Duodenal mucosa (tissue), 2 donors: ENCODE measurements at regions not wholly inside any gene's neighbourhood (a gene's known extent, or its start where the extent isn't known, plus 50 kb on each side); places are given as distances from the start of the nearest gene placed in this dataset.

Experiments used
- H3K27ac ChIP-seq: one replicate; pipeline ENCODE4 v1.7.0; 2013; ENCODE audit warnings: low read depth, low read length
- H3K27me3 ChIP-seq, 2 donors: one replicate each; pipeline ENCODE4 v1.7.0; 2013; ENCODE audit warnings: low read length in 2 of 2, control low read depth in 1 of 2; ENCODE audit not compliant: insufficient read depth in 2 of 2, control insufficient read depth in 1 of 2
- H3K36me3 ChIP-seq, 2 donors: one replicate each; pipeline ENCODE4 v1.7.0; 2013; ENCODE audit warnings: low read length in 2 of 2, control low read depth in 1 of 2; ENCODE audit not compliant: insufficient read depth in 2 of 2, control insufficient read depth in 1 of 2
- H3K4me1 ChIP-seq, 2 donors: one replicate each; pipeline ENCODE4 v1.7.0; 2013; ENCODE audit warnings: low read length in 2 of 2, control low read depth in 1 of 2; ENCODE audit not compliant: insufficient read depth in 2 of 2, control insufficient read depth in 1 of 2
- H3K4me3 ChIP-seq, 2 donors: one replicate each; pipeline ENCODE4 v1.7.0; 2013; ENCODE audit warnings: low read length in 2 of 2, low read depth in 1 of 2
- H3K9ac ChIP-seq, 2 donors: one replicate each; pipeline ENCODE4 v1.7.0; 2013; ENCODE audit warnings: low read length in 2 of 2, low read depth in 1 of 2
- H3K9me3 ChIP-seq, 2 donors: one replicate each; pipeline ENCODE4 v1.7.0; 2013; ENCODE audit warnings: low read length in 2 of 2, control low read depth in 1 of 2; ENCODE audit not compliant: control insufficient read depth in 1 of 2

DNA sequence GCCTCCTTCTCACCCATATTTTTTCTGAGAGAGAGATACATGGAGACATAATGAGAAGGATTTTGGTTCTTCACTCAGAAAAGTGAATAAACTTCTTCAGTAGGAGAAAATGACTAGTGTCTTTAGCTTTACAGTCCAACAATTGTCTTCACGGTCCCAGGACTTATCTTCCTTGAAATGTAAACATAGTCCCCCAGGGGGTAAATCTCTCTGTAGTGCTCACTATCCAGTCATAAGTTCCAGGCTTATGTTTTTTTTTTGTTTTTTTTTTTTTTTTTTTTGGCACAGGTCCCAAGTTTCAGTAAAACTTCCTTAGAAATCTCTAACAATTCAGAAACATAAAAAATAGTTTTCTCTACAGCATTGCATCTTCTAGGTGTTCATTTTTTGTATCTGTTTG lies 890.2 kb upstream of the B3GALT2 start:
- no peak overlapping the region for H3K9ac ChIP-seq
- H3K36me3 ChIP-seq = no peaks in the 10 kb centered on the region
- H3K9me3 ChIP-seq = no peaks in the 10 kb centered on the region
- H3K27ac ChIP-seq = no peak overlapping the region
- no peak overlapping the region for H3K4me3 ChIP-seq
- no peaks in the 10 kb centered on the region for H3K4me1 ChIP-seq
- H3K27me3 ChIP-seq = no peaks in the 10 kb centered on the region

DNA sequence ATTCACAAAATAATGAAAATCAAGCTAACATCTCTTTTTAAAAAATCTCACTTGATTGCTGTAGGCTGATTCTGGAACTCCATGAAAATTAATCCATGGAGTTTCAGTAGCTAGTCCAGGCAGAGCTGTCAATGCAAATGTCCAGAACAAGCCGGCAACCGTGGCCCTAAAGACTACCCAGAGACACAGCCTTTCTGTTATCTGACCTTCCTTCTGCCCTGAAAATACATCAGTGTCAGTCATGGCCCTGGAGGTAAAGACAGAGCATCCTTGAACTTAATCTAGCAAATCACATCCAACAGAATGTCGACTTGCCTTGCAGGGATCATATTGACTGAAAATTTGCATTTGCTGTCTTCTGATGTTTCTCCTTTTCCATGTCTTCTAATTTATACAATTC lies 887.4 kb upstream of the B3GALT2 start:
- no peak overlapping the region for H3K27ac ChIP-seq
- no peaks in the 10 kb centered on the region for H3K4me1 ChIP-seq
- no peaks in the 10 kb centered on the region for H3K27me3 ChIP-seq
- H3K4me3 ChIP-seq = no peak overlapping the region
- no peak overlapping the region for H3K9ac ChIP-seq
- no peaks in the 10 kb centered on the region for H3K36me3 ChIP-seq
- H3K9me3 ChIP-seq = no peaks in the 10 kb centered on the region

DNA sequence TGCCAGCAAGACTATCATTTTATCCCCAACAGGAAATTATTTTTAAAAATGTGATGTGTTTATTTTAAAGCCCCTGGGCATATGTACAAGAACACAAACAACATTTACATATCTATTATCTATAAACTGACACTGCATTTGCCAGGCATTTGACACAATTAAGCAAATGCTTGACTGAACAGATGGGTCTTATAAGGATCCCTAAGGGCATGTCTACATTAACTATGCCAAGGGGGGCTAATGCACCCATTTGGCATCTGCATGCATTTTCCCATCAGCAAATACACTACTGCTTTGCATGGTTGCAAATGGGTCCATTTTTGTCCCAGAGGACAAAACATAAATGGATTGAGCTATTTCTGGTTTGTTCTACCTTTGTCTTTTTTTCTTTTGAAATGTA lies 884.8 kb upstream of the B3GALT2 start:
- H3K9ac ChIP-seq = no peak overlapping the region
- no peak overlapping the region for H3K27ac ChIP-seq
- no peaks in the 10 kb centered on the region for H3K9me3 ChIP-seq
- no peaks in the 10 kb centered on the region for H3K27me3 ChIP-seq
- no peaks in the 10 kb centered on the region for H3K4me1 ChIP-seq
- H3K36me3 ChIP-seq = no peaks in the 10 kb centered on the region
- H3K4me3 ChIP-seq = no peak overlapping the region

DNA sequence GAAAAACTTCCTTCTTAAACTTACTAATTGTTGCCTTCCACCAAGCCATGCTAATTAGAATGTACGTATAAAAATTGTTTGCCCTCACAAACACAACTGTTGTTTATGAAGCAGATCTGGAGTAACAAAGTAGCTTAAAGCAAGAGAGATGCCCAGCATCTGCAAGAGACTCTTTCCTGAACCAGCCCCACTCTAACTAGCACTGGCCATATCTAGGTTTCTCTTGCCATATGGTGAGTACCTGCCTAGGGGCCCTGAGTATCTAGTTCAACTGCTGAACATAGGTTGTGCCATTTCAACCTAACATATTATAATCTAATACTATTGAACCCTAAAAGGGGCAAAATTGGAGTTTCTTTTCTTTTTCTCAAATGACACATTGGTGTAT lies 883.4 kb upstream of the B3GALT2 start:
- H3K4me3 ChIP-seq = no peak overlapping the region
- H3K9ac ChIP-seq = no peak overlapping the region
- H3K9me3 ChIP-seq = no peaks in the 10 kb centered on the region
- H3K36me3 ChIP-seq = no peaks in the 10 kb centered on the region
- no peaks in the 10 kb centered on the region for H3K27me3 ChIP-seq
- H3K4me1 ChIP-seq = no peaks in the 10 kb centered on the region
- no peak overlapping the region for H3K27ac ChIP-seq

DNA sequence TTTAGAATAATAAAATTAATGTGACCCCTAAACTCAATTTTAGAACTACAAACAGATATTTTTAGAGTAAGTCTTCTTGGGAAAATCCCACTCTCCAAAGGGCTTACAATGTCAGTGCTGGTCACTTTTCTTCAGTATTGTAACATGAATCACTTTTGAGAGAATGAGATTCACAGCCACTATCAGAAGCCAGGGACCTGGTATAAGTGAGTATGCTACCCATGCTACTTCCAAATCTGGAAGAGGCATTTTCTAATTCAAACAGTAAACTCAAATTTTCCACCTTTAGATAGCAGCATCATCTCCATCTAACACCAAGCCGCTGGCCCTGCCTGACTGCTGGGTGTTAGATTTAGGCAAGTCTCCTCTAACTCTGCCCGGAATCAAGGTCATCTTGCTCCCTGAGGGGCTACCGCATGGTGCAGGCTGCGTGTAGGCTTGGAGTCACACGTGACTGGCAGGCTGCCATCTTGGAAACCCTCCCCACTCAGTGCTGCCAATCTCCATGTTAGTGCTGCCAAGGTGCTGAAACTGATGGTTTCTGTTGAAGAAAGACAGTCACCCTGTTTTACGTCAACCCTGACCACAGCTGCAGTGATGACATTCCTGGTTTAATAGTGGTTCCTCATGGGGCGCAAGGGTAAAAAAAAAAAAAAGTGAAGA lies 882.9 kb upstream of the B3GALT2 start:
- no peaks in the 10 kb centered on the region for H3K4me1 ChIP-seq
- no peaks in the 10 kb centered on the region for H3K9me3 ChIP-seq
- no peak overlapping the region for H3K27ac ChIP-seq
- no peak overlapping the region for H3K9ac ChIP-seq
- H3K27me3 ChIP-seq = no peaks in the 10 kb centered on the region
- no peak overlapping the region for H3K4me3 ChIP-seq
- no peaks in the 10 kb centered on the region for H3K36me3 ChIP-seq

DNA sequence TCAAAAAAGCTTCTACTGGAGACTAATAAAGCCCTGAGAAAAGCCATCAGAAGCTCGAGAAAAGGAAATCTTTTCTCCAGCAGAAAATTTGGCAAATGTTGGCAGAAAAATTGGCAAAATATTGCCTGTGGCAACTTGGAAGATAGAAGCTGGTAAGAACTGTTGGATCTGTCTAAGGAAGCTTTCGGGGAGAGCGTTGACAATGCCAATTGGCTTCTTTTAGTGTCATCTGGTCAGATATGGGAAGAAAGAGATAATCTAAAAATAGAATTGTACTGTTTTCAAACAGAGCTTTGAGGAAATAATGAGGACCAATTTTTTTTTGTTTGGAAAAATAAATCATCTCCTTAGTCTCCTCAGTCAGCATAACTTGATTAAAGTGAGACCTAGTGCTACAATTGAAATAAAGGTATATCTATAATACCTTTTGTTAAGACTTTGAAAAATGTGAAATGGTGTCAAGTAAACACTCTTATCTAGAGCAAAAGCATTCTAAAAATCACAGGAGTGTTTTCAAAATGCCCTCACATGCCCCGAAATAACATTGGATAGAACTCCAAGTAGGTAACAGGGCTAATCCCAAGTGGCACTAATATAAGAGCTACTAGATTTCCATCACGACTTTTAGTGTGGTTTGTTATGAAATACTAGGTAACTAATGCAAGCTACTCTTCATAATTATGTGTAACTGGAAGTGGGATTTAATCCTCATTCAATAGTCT lies 882.2 kb upstream of the B3GALT2 start:
- H3K9me3 ChIP-seq = no peaks in the 10 kb centered on the region
- H3K4me1 ChIP-seq = no peaks in the 10 kb centered on the region
- H3K27ac ChIP-seq = no peak overlapping the region
- H3K9ac ChIP-seq = no peak overlapping the region
- no peak overlapping the region for H3K4me3 ChIP-seq
- no peaks in the 10 kb centered on the region for H3K27me3 ChIP-seq
- no peaks in the 10 kb centered on the region for H3K36me3 ChIP-seq

DNA sequence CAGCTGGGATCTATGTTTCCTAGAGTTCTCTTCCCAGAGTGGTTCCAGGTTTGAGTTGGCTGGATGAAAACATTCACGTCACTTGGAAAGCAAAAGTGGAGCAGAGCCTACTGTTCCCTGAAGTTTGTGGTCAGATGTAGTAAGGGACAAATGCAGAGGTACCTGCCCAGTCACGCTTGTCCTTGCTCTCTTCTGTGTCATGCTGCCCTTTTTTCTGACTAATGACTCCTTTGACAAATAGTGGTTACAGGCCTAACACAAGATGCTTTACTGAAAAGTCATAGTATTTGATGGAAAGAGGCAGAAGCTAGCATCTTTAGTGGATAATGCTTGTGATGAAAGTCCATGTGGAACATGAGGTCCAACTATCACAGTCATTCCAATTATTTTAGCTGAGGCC lies 881.4 kb upstream of the B3GALT2 start:
- H3K36me3 ChIP-seq = no peaks in the 10 kb centered on the region
- H3K27me3 ChIP-seq = no peaks in the 10 kb centered on the region
- H3K4me1 ChIP-seq = no peaks in the 10 kb centered on the region
- no peak overlapping the region for H3K9ac ChIP-seq
- no peak overlapping the region for H3K4me3 ChIP-seq
- H3K27ac ChIP-seq = no peak overlapping the region
- H3K9me3 ChIP-seq = no peaks in the 10 kb centered on the region

DNA sequence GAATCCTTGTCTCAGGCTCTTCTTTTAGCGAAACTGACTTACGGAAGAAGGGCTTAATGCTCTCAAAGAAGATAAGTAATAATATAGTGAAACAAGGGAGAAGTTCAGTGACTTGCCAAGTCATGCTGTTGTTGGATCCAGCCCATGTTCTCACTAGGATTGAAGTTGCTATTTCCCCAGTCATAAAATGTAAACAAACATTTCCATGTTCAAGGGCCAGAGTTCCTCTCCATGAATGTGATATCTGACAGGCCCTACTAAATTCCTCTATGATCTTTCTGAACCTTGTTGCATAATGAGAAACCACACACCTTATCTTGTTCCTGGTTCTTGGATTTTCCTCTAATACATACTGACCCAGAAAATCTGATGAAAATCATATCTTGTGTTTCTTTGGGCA lies 876.5 kb upstream of the B3GALT2 start:
- no peaks in the 10 kb centered on the region for H3K27me3 ChIP-seq
- no peak overlapping the region for H3K27ac ChIP-seq
- H3K36me3 ChIP-seq = no peaks in the 10 kb centered on the region
- H3K4me3 ChIP-seq = no peak overlapping the region
- H3K4me1 ChIP-seq = no peaks in the 10 kb centered on the region
- H3K9me3 ChIP-seq = no peaks in the 10 kb centered on the region
- no peak overlapping the region for H3K9ac ChIP-seq

DNA sequence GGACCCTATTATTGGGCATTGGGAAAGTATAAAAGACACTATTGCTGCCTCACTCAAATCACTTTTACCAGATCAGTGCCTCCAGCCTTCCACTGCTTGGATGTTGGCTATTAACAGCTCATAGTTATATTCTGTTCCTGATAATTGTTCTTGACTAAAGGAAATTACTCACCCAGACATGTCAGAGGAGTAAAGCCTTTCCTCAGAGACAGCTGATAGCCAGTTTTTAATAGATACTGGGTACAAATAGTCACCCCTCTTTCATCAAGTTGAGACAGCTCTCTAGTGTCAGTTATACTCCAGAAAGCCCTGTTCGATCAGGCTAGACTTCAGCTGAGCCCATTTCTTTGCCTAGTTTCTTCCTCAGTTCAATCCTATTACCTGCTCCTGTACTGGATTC lies 876.1 kb upstream of the B3GALT2 start:
- Histone ChIP-seq H3K27ac (no peak overlapping the region), H3K9ac (no peak overlapping the region), H3K9me3 (no peaks in the 10 kb centered on the region), H3K4me1 (no peaks in the 10 kb centered on the region), H3K4me3 (no peak overlapping the region), H3K27me3 (no peaks in the 10 kb centered on the region), H3K36me3 (no peaks in the 10 kb centered on the region)

DNA sequence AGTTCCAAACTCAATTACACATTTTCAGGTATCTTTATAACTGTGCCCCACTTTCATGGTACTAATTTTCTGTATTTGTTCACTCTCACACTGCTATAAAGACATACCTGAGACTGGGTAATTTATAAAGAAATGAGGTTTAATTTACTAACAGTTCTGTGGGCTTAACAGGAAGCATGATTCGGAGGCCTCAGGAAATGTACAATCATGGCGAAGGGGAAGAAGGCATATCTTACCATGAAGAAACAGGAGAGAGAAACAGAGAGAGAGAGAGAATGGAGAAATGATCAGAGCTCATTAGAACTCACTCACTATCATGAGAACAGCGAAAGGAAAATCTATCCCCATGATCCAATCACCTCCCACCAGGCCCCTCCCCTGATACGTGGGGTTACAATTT lies 874.1 kb upstream of the B3GALT2 start:
- H3K9me3 ChIP-seq = no peaks in the 10 kb centered on the region
- no peak overlapping the region for H3K27ac ChIP-seq
- no peaks in the 10 kb centered on the region for H3K4me1 ChIP-seq
- no peak overlapping the region for H3K9ac ChIP-seq
- H3K36me3 ChIP-seq = no peaks in the 10 kb centered on the region
- no peak overlapping the region for H3K4me3 ChIP-seq
- no peaks in the 10 kb centered on the region for H3K27me3 ChIP-seq
